IMR-90 (cell line): ENCODE measurements at regions not wholly inside any gene's neighbourhood (a gene's known extent, or its start where the extent isn't known, plus 50 kb on each side); places are given as distances from the start of the nearest gene placed in this dataset.

ENCODE experiments used
- CEBPB ChIP-seq: IDR thresholded peaks from 2 replicates; pipeline ENCODE4 v1.6.1; 2012; ENCODE audit warnings: low read depth, low read length, improper control_type of control experiment
- CTCF ChIP-seq: conservative IDR thresholded peaks from 2 replicates; pipeline ENCODE4 v1.5.1; 2012; ENCODE audit warnings: mild to moderate bottlenecking, low read depth, low read length, improper control_type of control experiment
- FOS ChIP-seq: fragments of 150-350 bp; IDR thresholded peaks from 2 replicates; pipeline ENCODE4 v1.6.1; 2016; ENCODE audit warnings: low read depth, low read length
- MAFK ChIP-seq: IDR thresholded peaks from 2 replicates; pipeline ENCODE4 v1.6.1; 2012; ENCODE audit warnings: low read depth, low read length, improper control_type of control experiment
- MXI1 ChIP-seq: IDR thresholded peaks from 2 replicates; pipeline ENCODE4 v1.6.1; 2012; ENCODE audit warnings: low read depth, mild to moderate bottlenecking, low read length, moderate library complexity, borderline replicate concordance
- POLR2A ChIP-seq: IDR thresholded peaks from 2 replicates; pipeline ENCODE4 v1.6.1; 2012; ENCODE audit warnings: mild to moderate bottlenecking, low read depth, low read length
- RAD21 ChIP-seq: IDR thresholded peaks from 2 replicates; pipeline ENCODE4 v1.6.1; 2012; ENCODE audit warnings: low read length, improper control_type of control experiment
- RFX5 ChIP-seq: IDR thresholded peaks from 2 replicates; pipeline ENCODE4 v1.8.0; 2012; ENCODE audit warnings: low read depth, mild to moderate bottlenecking, low read length, moderate library complexity

GRCh38 chr5:179422213-179422855, 77.1 kb upstream of the ADAMTS2 start:
- no peak for TF ChIP-seq POLR2A
- TF ChIP-seq CTCF = no peak
- TF ChIP-seq RAD21 = no peak
- no peak for TF ChIP-seq MAFK
- TF ChIP-seq CEBPB = no peak
- TF ChIP-seq FOS = no peak
- no peak for TF ChIP-seq MXI1
- TF ChIP-seq RFX5 = no peak
